ENCODE measurements at regions not wholly inside any gene's neighbourhood (a gene's known extent, or its start where the extent isn't known, plus 50 kb on each side); places are given as distances from the start of the nearest gene placed in this dataset.
A peak's percentile ranks its signal among the peaks of the same experiment; 100 is the strongest.

DNA sequence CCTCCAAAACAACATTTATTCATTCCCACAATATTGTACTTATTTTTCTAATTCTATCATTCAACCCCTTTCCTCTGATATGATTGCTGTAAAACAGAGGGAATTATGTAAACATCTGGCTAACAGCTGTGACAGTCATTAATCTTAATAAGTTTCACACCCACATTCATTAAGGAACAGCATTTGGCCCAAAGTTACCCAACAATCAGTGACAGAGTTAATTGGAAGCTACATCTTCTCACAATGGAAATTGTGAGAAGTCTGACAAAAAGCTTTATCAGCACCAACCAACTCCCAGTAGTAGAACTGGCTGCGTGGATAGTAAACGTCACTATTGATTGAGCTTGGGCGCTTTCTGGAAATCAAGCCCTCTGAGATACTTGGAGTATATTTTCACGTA lies 165.8 kb upstream of the SLC24A5 start:
- TF ChIP-seq, protein P1, sequence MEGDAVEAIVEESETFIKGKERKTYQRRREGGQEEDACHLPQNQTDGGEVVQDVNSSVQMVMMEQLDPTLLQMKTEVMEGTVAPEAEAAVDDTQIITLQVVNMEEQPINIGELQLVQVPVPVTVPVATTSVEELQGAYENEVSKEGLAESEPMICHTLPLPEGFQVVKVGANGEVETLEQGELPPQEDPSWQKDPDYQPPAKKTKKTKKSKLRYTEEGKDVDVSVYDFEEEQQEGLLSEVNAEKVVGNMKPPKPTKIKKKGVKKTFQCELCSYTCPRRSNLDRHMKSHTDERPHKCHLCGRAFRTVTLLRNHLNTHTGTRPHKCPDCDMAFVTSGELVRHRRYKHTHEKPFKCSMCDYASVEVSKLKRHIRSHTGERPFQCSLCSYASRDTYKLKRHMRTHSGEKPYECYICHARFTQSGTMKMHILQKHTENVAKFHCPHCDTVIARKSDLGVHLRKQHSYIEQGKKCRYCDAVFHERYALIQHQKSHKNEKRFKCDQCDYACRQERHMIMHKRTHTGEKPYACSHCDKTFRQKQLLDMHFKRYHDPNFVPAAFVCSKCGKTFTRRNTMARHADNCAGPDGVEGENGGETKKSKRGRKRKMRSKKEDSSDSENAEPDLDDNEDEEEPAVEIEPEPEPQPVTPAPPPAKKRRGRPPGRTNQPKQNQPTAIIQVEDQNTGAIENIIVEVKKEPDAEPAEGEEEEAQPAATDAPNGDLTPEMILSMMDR (IDR thresholded peaks at IDR 0.05): no peak
- no peak for TF ChIP-seq POLR2A (IDR thresholded peaks at IDR 0.05)
- H3K4me1 ChIP-seq: no peaks in the 10 kb centered on the region
- no peaks in the 10 kb centered on the region for H3K36me3 ChIP-seq (replicated peaks in 1 of 2; ENCODE audit: insufficient read depth in 1 of 2, low read depth in 2 of 2)
- H3K4me3 ChIP-seq: no peak overlapping the region
- 32% methylated on average over 4 of the region's 4 CpGs for WGBS, 2 donors
- DNase-seq (no peak), ATAC-seq (no peak)
- intact Hi-C loops (cut with DNase I): no loop called here
- H3K27ac ChIP-seq: no peak overlapping the region
- H3K9me3 ChIP-seq: no peaks in the 10 kb centered on the region
- H3K27me3 ChIP-seq: no peaks in the 10 kb centered on the region

DNA sequence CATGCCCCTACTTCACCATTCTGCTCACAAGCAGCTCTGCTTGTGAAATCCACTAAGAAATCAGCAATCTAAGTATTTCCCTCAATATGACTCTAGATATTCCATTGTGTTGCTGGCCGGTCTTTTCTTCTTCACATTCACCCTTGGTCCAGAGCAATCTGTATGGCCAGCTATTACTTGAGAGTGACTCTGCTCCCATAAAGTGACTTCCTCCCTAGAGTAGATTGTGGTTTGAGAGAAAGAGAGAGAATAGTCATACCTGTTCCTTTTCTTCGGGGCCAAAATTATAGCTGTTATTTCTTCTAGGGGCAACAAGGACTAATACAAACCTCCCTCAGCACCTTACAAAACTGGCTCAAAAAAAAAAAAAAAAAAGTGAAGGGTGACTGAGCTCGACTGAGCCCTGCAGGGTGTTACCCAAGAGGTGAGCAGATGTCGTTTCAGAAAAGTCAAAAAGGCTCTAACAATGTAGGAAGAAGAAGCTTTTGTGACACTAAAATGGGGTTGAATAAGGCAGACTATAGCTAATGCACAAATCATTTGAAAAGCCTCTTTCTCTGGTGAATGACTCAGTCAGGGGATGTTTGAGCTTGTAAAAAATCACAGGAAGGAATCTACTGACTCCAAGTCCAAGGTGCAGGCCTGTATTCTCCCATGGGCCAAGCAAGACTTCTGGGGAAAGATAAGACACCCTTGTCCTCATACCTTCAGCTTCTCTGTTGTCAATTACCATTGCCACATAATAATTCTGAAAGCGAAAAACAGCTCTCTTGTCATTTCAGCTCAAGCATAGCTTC lies 161.0 kb upstream of the SLC24A5 start:
- Histone ChIP-seq H3K27ac (no peak overlapping the region), H3K4me1 (peaks cover 6% of the 10 kb centered on the region), H3K9me3 (no peaks in the 10 kb centered on the region), H3K4me3 (no peak overlapping the region), H3K36me3 (replicated peaks in 1 of 2; ENCODE audit: insufficient read depth in 1 of 2, low read depth in 2 of 2) (no peaks in the 10 kb centered on the region), H3K27me3 (no peaks in the 10 kb centered on the region)
- intact Hi-C loops (cut with DNase I): no loop called here
- no peak for ATAC-seq
- no peak for DNase-seq
- WGBS, 2 donors: 83 to 94% methylated on average over 5 of the region's 5 CpGs
- no peak for TF ChIP-seq POLR2A (IDR thresholded peaks at IDR 0.05)
- TF ChIP-seq, protein P1 (IDR thresholded peaks at IDR 0.05): no peak

GRCh38 chr15:47961401-47962090 lies 159.2 kb upstream of the SLC24A5 start:
- H3K27ac ChIP-seq: no peak overlapping the region
- no peak overlapping the region for H3K4me3 ChIP-seq
- TF ChIP-seq POLR2A (IDR thresholded peaks at IDR 0.05): no peak
- TF ChIP-seq, protein P1 (IDR thresholded peaks at IDR 0.05): no peak
- H3K36me3 ChIP-seq (replicated peaks in 1 of 2; ENCODE audit: insufficient read depth in 1 of 2, low read depth in 2 of 2): no peaks in the 10 kb centered on the region
- H3K4me1 ChIP-seq: peaks cover 6% of the 10 kb centered on the region
- intact Hi-C loops (cut with DNase I): no loop called here
- no peaks in the 10 kb centered on the region for H3K9me3 ChIP-seq
- H3K27me3 ChIP-seq: no peaks in the 10 kb centered on the region
- 81 to 98% methylated on average over 9 of the region's 9 CpGs for WGBS, 2 donors
- ATAC-seq (no peak), DNase-seq (no peak)

- H3K36me3 ChIP-seq (replicated peaks in 1 of 2; ENCODE audit: insufficient read depth in 1 of 2, low read depth in 2 of 2): no peaks in the 10 kb centered on the region
- TF ChIP-seq, protein P1 (IDR thresholded peaks at IDR 0.05): peak in 4 of 7 experiments; percentile 23 to 62 (median 36)
- no peak for TF ChIP-seq POLR2A (IDR thresholded peaks at IDR 0.05)
- H3K4me1 ChIP-seq: peaks cover 6% of the 10 kb centered on the region
- WGBS, 2 donors: 56 to 70% methylated on average over 4 of the region's 4 CpGs
- DNase-seq: peak; percentile 37 to 83 (median 58)
- no peak overlapping the region for H3K27ac ChIP-seq
- no peaks in the 10 kb centered on the region for H3K9me3 ChIP-seq
- ATAC-seq: no peak
- intact Hi-C loops (cut with DNase I): no loop called here
- no peak overlapping the region for H3K4me3 ChIP-seq
- no peaks in the 10 kb centered on the region for H3K27me3 ChIP-seq
Measured at GRCh38 chr15:47963265-47963664, 157.5 kb upstream of the SLC24A5 start.
